GM12878 (cell line): ENCODE measurements at regions not wholly inside any gene's neighbourhood (a gene's known extent, or its start where the extent isn't known, plus 50 kb on each side); places are given as distances from the start of the nearest gene placed in this dataset.

Source experiments
- CTCF ChIP-seq, 3 experiments: IDR thresholded peaks in 2 of 3; conservative IDR thresholded peaks in 1 of 3; 2 replicates each; pipeline ENCODE4 v1.5.1; 2011; ENCODE audit warnings: low read depth in 3 of 3, low read length in 3 of 3, mild to moderate bottlenecking in 3 of 3, control low read depth in 2 of 3, moderate library complexity in 2 of 3, inconsistent platforms in 1 of 3, mixed read lengths in 1 of 3; ENCODE audit not compliant: control insufficient read depth in 2 of 3, insufficient read depth in 1 of 3; ENCODE audit errors: extremely low read depth in 1 of 3
- MTA2 ChIP-seq: fragments of 450-650 bp; IDR thresholded peaks from 2 replicates; pipeline ENCODE4 v1.6.1; 2016; ENCODE audit warnings: low read depth, mild to moderate bottlenecking, moderate library complexity
- SRF ChIP-seq, 2 experiments: IDR thresholded peaks; 2 replicates each; pipeline ENCODE4 v1.6.1; 2011; ENCODE audit warnings: low read depth in 2 of 2, low read length in 2 of 2, mild to moderate bottlenecking in 1 of 2, moderate library complexity in 1 of 2
- TCF7 ChIP-seq: IDR thresholded peaks from 2 replicates; pipeline ENCODE4 v1.6.1; 2014; ENCODE audit warnings: antibody characterized with exemption, borderline replicate concordance

GRCh38 chr13:103140001-103140671, 73.9 kb upstream of the SLC10A2 start:
- TF ChIP-seq SRF (IDR thresholded peaks at IDR 0.05; ENCODE audit: low read depth in 2 of 2, low read length in 2 of 2): no peak
- peak; percentile 70 to 90 (median 74) for TF ChIP-seq CTCF (IDR thresholded peaks at IDR 0.05 in 2 of 3, conservative IDR thresholded peaks at IDR 0.05 in 1 of 3; ENCODE audit: control insufficient read depth in 2 of 3, extremely low read depth in 1 of 3, insufficient read depth in 1 of 3, low read depth in 3 of 3, low read length in 3 of 3)
- TF ChIP-seq TCF7: no peak
- TF ChIP-seq MTA2: no peak
